IMR-90 (cell line): ENCODE measurements at regions not wholly inside any gene's neighbourhood (a gene's known extent, or its start where the extent isn't known, plus 50 kb on each side); places are given as distances from the start of the nearest gene placed in this dataset.

ENCODE experiments used
- ATAC-seq: fragments of 200-7000 bp; cut with Tn5 transposase; 2 replicates; pipeline ENCODE4 v1.9.1; 2020; ENCODE audit warnings: low read depth, mild to moderate bottlenecking, moderate library complexity
- BruUV-seq: library from RNA; stranded (reverse); fragments of 400-500 nt; replicated peaks from 2 replicates; lab custom pipeline; 2021; lab: Mats Ljungman, UMichigan
- CTCF ChIA-PET: fragments of 300-600 bp; formaldehyde crosslinking; extraction: SDS; loops from one replicate; lab custom pipeline; 2021; ENCODE audit warnings: antibody characterized with exemption; lab: Yijun Ruan, JAX
- POLR2A ChIA-PET: fragments of 300-600 bp; sonication (Branson Sonifier 250); formaldehyde crosslinking; loops from one replicate; lab custom pipeline; 2022; ENCODE audit warnings: antibody characterized with exemption; ENCODE audit not compliant: unreplicated experiment; lab: Charles Lee
- DNase-seq: peaks from one replicate; pipeline ENCODE4 v3.0.0; 2013
- H2AFZ ChIP-seq: replicated peaks from 2 replicates; pipeline ENCODE3; 2013; ENCODE audit warnings: low read length, mild to moderate bottlenecking; ENCODE audit not compliant: poor library complexity
- H2AK5ac ChIP-seq: 2 replicates; pipeline ENCODE4 v1.6.1; 2013; ENCODE audit warnings: low read depth, low read length, inconsistent platforms
- H2AK9ac ChIP-seq: replicated peaks from 2 replicates; pipeline ENCODE3; 2013; ENCODE audit warnings: mild to moderate bottlenecking, low read depth, low read length, moderate library complexity; ENCODE audit not compliant: poor library complexity
- H2BK120ac ChIP-seq: 2 replicates; pipeline ENCODE4 v1.6.1; 2013; ENCODE audit warnings: low read depth, low read length, inconsistent platforms
- H2BK15ac ChIP-seq: 3 replicates; pipeline ENCODE4 v1.6.1; 2013; ENCODE audit warnings: low read depth, low read length, inconsistent platforms
- H2BK20ac ChIP-seq: 2 replicates; pipeline ENCODE4 v1.6.1; 2013; ENCODE audit warnings: low read depth, mild to moderate bottlenecking, inconsistent platforms, low read length, moderate library complexity
- H2BK5ac ChIP-seq: 2 replicates; pipeline ENCODE4 v1.6.1; 2013; ENCODE audit warnings: mild to moderate bottlenecking, low read depth, low read length, inconsistent platforms; ENCODE audit not compliant: poor library complexity, severe bottlenecking
- H3K14ac ChIP-seq: replicated peaks from 2 replicates; pipeline ENCODE4 v1.6.1; 2013; ENCODE audit warnings: low read depth, low read length, inconsistent platforms
- H3K18ac ChIP-seq: 2 replicates; pipeline ENCODE4 v1.6.1; 2013; ENCODE audit warnings: low read depth, low read length, control low read depth
- H3K23ac ChIP-seq: 2 replicates; pipeline ENCODE4 v1.6.1; 2013; ENCODE audit warnings: low read depth, low read length, inconsistent platforms
- H3K27ac ChIP-seq: 2 replicates; pipeline ENCODE4 v1.5.1; 2013; ENCODE audit warnings: mild to moderate bottlenecking, control low read depth, low read length; ENCODE audit not compliant: insufficient read depth
- H3K27me3 ChIP-seq: 2 replicates; pipeline ENCODE4 v1.6.1; 2013; ENCODE audit warnings: low read length; ENCODE audit not compliant: control insufficient read depth, insufficient read depth
- H3K36me3 ChIP-seq: 2 replicates; pipeline ENCODE4 v1.6.1; 2013; ENCODE audit warnings: low read length, mixed read lengths; ENCODE audit not compliant: control insufficient read depth, insufficient read depth
- H3K4ac ChIP-seq: 2 replicates; pipeline ENCODE4 v1.6.1; 2013; ENCODE audit warnings: low read depth, low read length, inconsistent platforms
- H3K4me1 ChIP-seq: 2 replicates; pipeline ENCODE4 v1.6.1; 2013; ENCODE audit warnings: low read length, mixed read lengths; ENCODE audit not compliant: control insufficient read depth, insufficient read depth
- H3K4me2 ChIP-seq: 2 replicates; pipeline ENCODE4 v1.6.1; 2013; ENCODE audit warnings: low read depth, mild to moderate bottlenecking, control low read depth, low read length, moderate library complexity
- H3K4me3 ChIP-seq: 2 replicates; pipeline ENCODE4 v1.5.1; 2013; ENCODE audit warnings: low read depth, mild to moderate bottlenecking, control low read depth, low read length, moderate library complexity; ENCODE audit not compliant: insufficient read depth
- H3K56ac ChIP-seq: 2 replicates; pipeline ENCODE4 v1.6.1; 2013; ENCODE audit warnings: low read length, inconsistent platforms; ENCODE audit not compliant: insufficient read depth; ENCODE audit errors: extremely low read depth
- H3K79me1 ChIP-seq, 2 experiments: 2 replicates each; pipeline ENCODE4 v1.6.1; 2013; ENCODE audit warnings: low read length in 2 of 2, inconsistent platforms in 1 of 2, low read depth in 1 of 2
- H3K9ac ChIP-seq: 2 replicates; pipeline ENCODE4 v1.6.1; 2013; ENCODE audit warnings: low read depth, low read length, control low read depth
- H3K9me1 ChIP-seq: 2 replicates; pipeline ENCODE4 v1.6.1; 2013; ENCODE audit warnings: low read length, inconsistent platforms; ENCODE audit not compliant: insufficient read depth
- H3K9me3 ChIP-seq: 2 replicates; pipeline ENCODE4 v1.6.1; 2013; ENCODE audit warnings: low read length; ENCODE audit not compliant: control insufficient read depth, insufficient read depth
- H4K20me1 ChIP-seq: 2 replicates; pipeline ENCODE4 v1.6.1; 2013; ENCODE audit warnings: low read length, inconsistent platforms; ENCODE audit not compliant: insufficient read depth
- H4K5ac ChIP-seq: 2 replicates; pipeline ENCODE4 v1.6.1; 2013; ENCODE audit warnings: mild to moderate bottlenecking, low read depth, low read length, control low read depth
- H4K8ac ChIP-seq, 2 experiments: 2 replicates each; pipeline ENCODE4 v1.6.1; 2013; ENCODE audit warnings: low read depth in 2 of 2, low read length in 2 of 2, control low read depth in 1 of 2, inconsistent platforms in 1 of 2
- H4K91ac ChIP-seq: 2 replicates; pipeline ENCODE4 v1.6.1; 2013; ENCODE audit warnings: low read depth, low read length, inconsistent platforms; ENCODE audit not compliant: insufficient read depth
- BHLHE40 ChIP-seq: fragments of 150-350 bp; IDR thresholded peaks from 2 replicates; pipeline ENCODE4 v1.6.1; 2016; ENCODE audit warnings: mild to moderate bottlenecking, low read depth, low read length
- RFX5 ChIP-seq: IDR thresholded peaks from 2 replicates; pipeline ENCODE4 v1.8.0; 2012; ENCODE audit warnings: low read depth, mild to moderate bottlenecking, low read length, moderate library complexity
- WGBS, 2 experiments: methylation state at CpG; one replicate each; pipeline versions ENCODE4 v1.1.5 to v1.1.7; 2013; ENCODE audit warnings: missing lambda C conversion rate in 2 of 2; ENCODE audit not compliant: insufficient read length in 1 of 2; ENCODE audit errors: extremely low coverage in 2 of 2; 5-methylcytosine and 5-hydroxymethylcytosine counted together
- dilution Hi-C: fragments of 300-500 bp; cut with HindIII; formaldehyde crosslinking; loops from one replicate; pipeline ENCODE4 v1.14.3; 2018; ENCODE audit warnings: low sequenced_read_pairs; ENCODE audit not compliant: unreplicated experiment
- in situ Hi-C: fragments of 300-500 bp; cut with MboI; formaldehyde crosslinking; loops from 3 replicates; pipeline ENCODE4 v1.14.3; 2019; ENCODE audit warnings: low sequenced_read_pairs, inconsistent platforms, mixed read lengths
- intact Hi-C: fragments of 100-400 bp; cut with micrococcal nuclease; formaldehyde crosslinking; loops from 2 replicates; pipeline ENCODE4 v1.10.0; 2022

- H4K20me1 ChIP-seq = no peaks in the 10 kb centered on the region
- dilution Hi-C loops = no loop called here
- ATAC-seq (no peak), DNase-seq (no peak)
- H2BK120ac ChIP-seq = no peak overlapping the region
- no peak overlapping the region for H2BK15ac ChIP-seq
- 69% methylated on average over 4 of the region's 4 CpGs; no CpG with 5 or more reads in 1 of the 2 experiments for WGBS, 2 experiments
- no peaks in the 10 kb centered on the region for H3K9me1 ChIP-seq
- peaks cover 11% of the 10 kb centered on the region for H3K27me3 ChIP-seq
- no peak overlapping the region for H2AFZ ChIP-seq
- no peak overlapping the region for H3K9ac ChIP-seq
- POLR2A ChIA-PET = no interaction called here
- no peak overlapping the region for H3K4ac ChIP-seq
- no peak overlapping the region for H3K27ac ChIP-seq
- no peaks in the 10 kb centered on the region for H3K36me3 ChIP-seq
- H3K18ac ChIP-seq = no peak overlapping the region
- H3K4me2 ChIP-seq = no peak overlapping the region
- no peak overlapping the region for H2BK20ac ChIP-seq
- no peak overlapping the region for H3K56ac ChIP-seq
- BruUV-seq = no TSS peak
- H3K14ac ChIP-seq = no peak overlapping the region
- H3K4me3 ChIP-seq = no peak overlapping the region
- no peak overlapping the region for H2AK9ac ChIP-seq
- in situ Hi-C loops = no loop called here
- no peak overlapping the region for H4K8ac ChIP-seq
- no peak overlapping the region for H3K23ac ChIP-seq
- H3K4me1 ChIP-seq = no peaks in the 10 kb centered on the region
- H2AK5ac ChIP-seq = no peak overlapping the region
- no peak overlapping the region for H4K5ac ChIP-seq
- TF ChIP-seq RFX5 (no peak), BHLHE40 (no peak)
- CTCF ChIA-PET = interaction anchor here (1.0 kb wide), 1 partner anchor 30 kb away, joined by 3 read pairs; no protein-coding TSS in a partner anchor
- H4K91ac ChIP-seq = no peak overlapping the region
- no peaks in the 10 kb centered on the region for H3K79me1 ChIP-seq
- intact Hi-C loops = no loop called here
- 0 out of 2 replicates have a peak, but pooled peaks cover 2% of the 10 kb centered on the region for H3K9me3 ChIP-seq
- no peak overlapping the region for H2BK5ac ChIP-seq
Observed at GRCh38 chr15:81789403-81789802, 256.4 kb downstream of the MEX3B start.
